IPS-18a (cell line): ENCODE measurements at regions not wholly inside any gene's neighbourhood (a gene's known extent, or its start where the extent isn't known, plus 50 kb on each side); places are given as distances from the start of the nearest gene placed in this dataset.
"Not testable (repeated sequence)": the region's sequence is repeated elsewhere in the genome, so short reads cannot be mapped to it uniquely, and the experiment has no call there.

Source experiments
- H3K27ac ChIP-seq: one replicate; pipeline ENCODE4 v1.5.1; 2013; ENCODE audit warnings: low read length
- H3K27me3 ChIP-seq: one replicate; pipeline ENCODE4 v1.6.1; 2013; ENCODE audit warnings: mild to moderate bottlenecking, low read length; ENCODE audit not compliant: control insufficient read depth, insufficient read depth
- H3K36me3 ChIP-seq: one replicate; pipeline ENCODE4 v1.6.1; 2013; ENCODE audit warnings: low read depth, low read length; ENCODE audit not compliant: control insufficient read depth
- H3K4me1 ChIP-seq: one replicate; pipeline ENCODE4 v1.6.1; 2013; ENCODE audit warnings: low read depth, low read length; ENCODE audit not compliant: control insufficient read depth
- H3K4me3 ChIP-seq: one replicate; pipeline ENCODE4 v1.5.1; 2013; ENCODE audit warnings: low read length
- H3K9ac ChIP-seq: one replicate; pipeline ENCODE4 v1.6.1; 2013; ENCODE audit warnings: mild to moderate bottlenecking, low read length, moderate library complexity
- H3K9me3 ChIP-seq: one replicate; pipeline ENCODE4 v1.6.1; 2013; ENCODE audit warnings: low read depth, low read length; ENCODE audit not compliant: control insufficient read depth

GRCh38 chr2:12014088-12014960 lies 267.9 kb downstream of the LPIN1 start:
- Histone ChIP-seq H3K9ac (no peak overlapping the region), H3K27ac (no peak overlapping the region), H3K4me1 (no peaks in the 10 kb centered on the region), H3K4me3 (no peak overlapping the region), H3K27me3 (no peaks in the 10 kb centered on the region), H3K36me3 (no peaks in the 10 kb centered on the region), H3K9me3 (no peaks in the 10 kb centered on the region)

GRCh38 chr2:12017499-12018157 lies 271.2 kb downstream of the LPIN1 start:
- Histone ChIP-seq H3K4me1 (no peaks in the 10 kb centered on the region), H3K9me3 (peaks cover 18% of the 10 kb centered on the region), H3K27ac (no peak overlapping the region), H3K9ac (no peak overlapping the region), H3K36me3 (no peaks in the 10 kb centered on the region), H3K4me3 (no peak overlapping the region), H3K27me3 (no peaks in the 10 kb centered on the region)

- not testable (repeated sequence) for H3K9ac ChIP-seq, H3K27me3 ChIP-seq, H3K27ac ChIP-seq, H3K36me3 ChIP-seq, H3K4me3 ChIP-seq, H3K4me1 ChIP-seq
- peaks cover 18% of the 10 kb centered on the region for H3K9me3 ChIP-seq
Observed at GRCh38 chr2:12018726-12019125, 272.3 kb downstream of the LPIN1 start.

- Histone ChIP-seq H3K36me3 (no peaks in the 10 kb centered on the region), H3K4me3 (no peak overlapping the region), H3K9me3 (peaks cover 18% of the 10 kb centered on the region), H3K27ac (no peak overlapping the region), H3K9ac (no peak overlapping the region), H3K4me1 (no peaks in the 10 kb centered on the region), H3K27me3 (no peaks in the 10 kb centered on the region)
Observed at GRCh38 chr2:12020833-12021469, 274.5 kb downstream of the LPIN1 start.

- not testable (repeated sequence) for H3K27ac ChIP-seq, H3K9ac ChIP-seq, H3K36me3 ChIP-seq, H3K27me3 ChIP-seq, H3K4me3 ChIP-seq, H3K4me1 ChIP-seq
- H3K9me3 ChIP-seq, result peaks cover 18% of the 10 kb centered on the region
Observed at GRCh38 chr2:12024197-12024907, 277.9 kb downstream of the LPIN1 start.

GRCh38 chr2:12027136-12027535 lies 280.7 kb downstream of the LPIN1 start:
- Histone ChIP-seq H3K27me3 (no peaks in the 10 kb centered on the region), H3K9me3 (no peaks in the 10 kb centered on the region), H3K4me3 (no peak overlapping the region), H3K4me1 (no peaks in the 10 kb centered on the region), H3K9ac (no peak overlapping the region), H3K36me3 (no peaks in the 10 kb centered on the region), H3K27ac (no peak overlapping the region)

- Histone ChIP-seq H3K4me3 (no peak overlapping the region), H3K9ac (no peak overlapping the region), H3K27me3 (no peaks in the 10 kb centered on the region), H3K9me3 (no peaks in the 10 kb centered on the region), H3K4me1 (no peaks in the 10 kb centered on the region), H3K27ac (no peak overlapping the region), H3K36me3 (no peaks in the 10 kb centered on the region)
Observed at GRCh38 chr2:12031866-12032265, 285.4 kb downstream of the LPIN1 start.

GRCh38 chr2:12032398-12032797 lies 286.0 kb downstream of the LPIN1 start:
- Histone ChIP-seq H3K9me3 (no peaks in the 10 kb centered on the region), H3K9ac (no peak overlapping the region), H3K27ac (no peak overlapping the region), H3K27me3 (no peaks in the 10 kb centered on the region), H3K36me3 (no peaks in the 10 kb centered on the region), H3K4me1 (no peaks in the 10 kb centered on the region), H3K4me3 (no peak overlapping the region)

GRCh38 chr2:12032975-12033374 lies 286.5 kb downstream of the LPIN1 start:
- Histone ChIP-seq H3K27ac (no peak overlapping the region), H3K4me3 (no peak overlapping the region), H3K27me3 (no peaks in the 10 kb centered on the region), H3K9me3 (no peaks in the 10 kb centered on the region), H3K36me3 (no peaks in the 10 kb centered on the region), H3K4me1 (no peaks in the 10 kb centered on the region), H3K9ac (no peak overlapping the region)

GRCh38 chr2:12033494-12033893 lies 287.1 kb downstream of the LPIN1 start:
- H3K9ac ChIP-seq, result no peak overlapping the region
- H3K36me3 ChIP-seq, result no peaks in the 10 kb centered on the region
- no peaks in the 10 kb centered on the region for H3K27me3 ChIP-seq
- no peak overlapping the region for H3K4me3 ChIP-seq
- H3K4me1 ChIP-seq, result no peaks in the 10 kb centered on the region
- H3K9me3 ChIP-seq, result no peaks in the 10 kb centered on the region
- H3K27ac ChIP-seq, result no peak overlapping the region

GRCh38 chr2:12034382-12034781 lies 287.9 kb downstream of the LPIN1 start:
- no peaks in the 10 kb centered on the region for H3K27me3 ChIP-seq
- no peak overlapping the region for H3K9ac ChIP-seq
- H3K27ac ChIP-seq, result no peak overlapping the region

More at GRCh38 chr2:12034382-12034781, 287.9 kb downstream of the LPIN1 start:
- Histone ChIP-seq H3K9me3 (no peaks in the 10 kb centered on the region), H3K4me3 (no peak overlapping the region), H3K36me3 (no peaks in the 10 kb centered on the region), H3K4me1 (no peaks in the 10 kb centered on the region)
